ENCODE measurements at regions not wholly inside any gene's neighbourhood (a gene's known extent, or its start where the extent isn't known, plus 50 kb on each side); places are given as distances from the start of the nearest gene placed in this dataset.
A peak's percentile ranks its signal among the peaks of the same experiment; 100 is the strongest.

DNA sequence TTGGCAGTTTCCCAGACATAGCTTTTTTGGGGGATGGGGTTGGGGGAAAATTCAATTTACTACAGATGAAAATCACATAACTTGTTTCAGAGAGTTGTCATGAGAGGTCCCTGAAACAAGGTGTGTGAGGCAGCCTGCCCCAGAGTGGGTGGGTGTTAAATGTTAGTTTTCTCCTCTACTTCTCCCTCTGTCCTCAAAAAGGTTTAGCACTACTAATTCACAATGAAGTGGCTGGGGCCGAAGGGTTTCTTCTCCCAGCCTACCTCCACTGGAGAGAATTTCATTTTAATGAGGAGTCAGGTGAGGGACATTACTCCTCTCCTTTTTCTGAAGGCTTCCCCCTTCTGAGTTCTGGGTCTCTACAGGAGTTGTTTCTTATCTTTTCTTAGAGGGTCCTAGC lies 103.3 kb downstream of the C1orf94 start:
- TF ChIP-seq, protein P1, sequence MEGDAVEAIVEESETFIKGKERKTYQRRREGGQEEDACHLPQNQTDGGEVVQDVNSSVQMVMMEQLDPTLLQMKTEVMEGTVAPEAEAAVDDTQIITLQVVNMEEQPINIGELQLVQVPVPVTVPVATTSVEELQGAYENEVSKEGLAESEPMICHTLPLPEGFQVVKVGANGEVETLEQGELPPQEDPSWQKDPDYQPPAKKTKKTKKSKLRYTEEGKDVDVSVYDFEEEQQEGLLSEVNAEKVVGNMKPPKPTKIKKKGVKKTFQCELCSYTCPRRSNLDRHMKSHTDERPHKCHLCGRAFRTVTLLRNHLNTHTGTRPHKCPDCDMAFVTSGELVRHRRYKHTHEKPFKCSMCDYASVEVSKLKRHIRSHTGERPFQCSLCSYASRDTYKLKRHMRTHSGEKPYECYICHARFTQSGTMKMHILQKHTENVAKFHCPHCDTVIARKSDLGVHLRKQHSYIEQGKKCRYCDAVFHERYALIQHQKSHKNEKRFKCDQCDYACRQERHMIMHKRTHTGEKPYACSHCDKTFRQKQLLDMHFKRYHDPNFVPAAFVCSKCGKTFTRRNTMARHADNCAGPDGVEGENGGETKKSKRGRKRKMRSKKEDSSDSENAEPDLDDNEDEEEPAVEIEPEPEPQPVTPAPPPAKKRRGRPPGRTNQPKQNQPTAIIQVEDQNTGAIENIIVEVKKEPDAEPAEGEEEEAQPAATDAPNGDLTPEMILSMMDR (IDR thresholded peaks at IDR 0.05; ENCODE audit: insufficient read depth, low read length, poor library complexity, severe bottlenecking), result no peak
- Histone ChIP-seq H3K27me3 (replicated peaks; ENCODE audit: control insufficient read depth, insufficient read depth, low read length) (no peaks in the 10 kb centered on the region), H3K4me3 (replicated peaks; ENCODE audit: low read depth, low read length) (no peak overlapping the region), H3K36me3 (ENCODE audit: control insufficient read depth, insufficient read depth, low read length) (no peaks in the 10 kb centered on the region)
- DNase-seq (ENCODE audit: extremely low read depth, insufficient read length), result no peak

- Histone ChIP-seq H3K27me3 (replicated peaks; ENCODE audit: control insufficient read depth, insufficient read depth, low read length) (no peaks in the 10 kb centered on the region), H3K4me3 (replicated peaks; ENCODE audit: low read depth, low read length) (no peak overlapping the region), H3K36me3 (ENCODE audit: control insufficient read depth, insufficient read depth, low read length) (no peaks in the 10 kb centered on the region)
- no peak for DNase-seq (ENCODE audit: extremely low read depth, insufficient read length)
- TF ChIP-seq, protein P1 (IDR thresholded peaks at IDR 0.05; ENCODE audit: insufficient read depth, low read length, poor library complexity, severe bottlenecking), result no peak
Observed at GRCh38 chr1:34280509-34280908, 103.8 kb downstream of the C1orf94 start.

- Histone ChIP-seq H3K27me3 (replicated peaks; ENCODE audit: control insufficient read depth, insufficient read depth, low read length) (no peaks in the 10 kb centered on the region), H3K36me3 (ENCODE audit: control insufficient read depth, insufficient read depth, low read length) (no peaks in the 10 kb centered on the region), H3K4me3 (replicated peaks; ENCODE audit: low read depth, low read length) (no peak overlapping the region)
- no peak for DNase-seq (ENCODE audit: extremely low read depth, insufficient read length)
- TF ChIP-seq, protein P1 (IDR thresholded peaks at IDR 0.05; ENCODE audit: insufficient read depth, low read length, poor library complexity, severe bottlenecking), result no peak
Observed at GRCh38 chr1:34283142-34283541, 106.4 kb downstream of the C1orf94 start.

DNA sequence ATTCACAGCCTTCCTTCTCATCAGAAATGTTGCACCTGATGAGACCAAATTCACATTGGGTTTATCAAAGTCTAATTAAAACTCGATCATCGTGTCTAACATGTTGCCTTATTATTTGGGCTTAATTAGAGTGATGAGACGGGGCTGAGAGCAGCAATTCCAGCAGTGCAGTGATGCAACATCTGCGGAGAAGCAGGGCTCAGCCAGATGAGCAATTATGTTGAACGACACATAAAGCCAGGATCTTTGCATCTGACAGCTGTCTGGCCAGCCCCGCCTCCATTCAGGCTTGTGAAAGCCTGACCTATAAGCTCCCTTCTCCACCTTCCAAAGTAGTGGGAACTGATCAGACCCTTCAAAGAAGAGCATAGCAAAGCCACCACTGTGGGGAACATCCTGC lies 109.8 kb downstream of the C1orf94 start:
- TF ChIP-seq, protein P1 (IDR thresholded peaks at IDR 0.05; ENCODE audit: insufficient read depth, low read length, poor library complexity, severe bottlenecking), result no peak
- no peak overlapping the region for H3K4me3 ChIP-seq (replicated peaks; ENCODE audit: low read depth, low read length)
- no peaks in the 10 kb centered on the region; the same call in 1 of the 2 replicates for H3K27me3 ChIP-seq (replicated peaks; ENCODE audit: control insufficient read depth, insufficient read depth, low read length)
- no peak for DNase-seq (ENCODE audit: extremely low read depth, insufficient read length)
- H3K36me3 ChIP-seq (ENCODE audit: control insufficient read depth, insufficient read depth, low read length), result no peaks in the 10 kb centered on the region

DNA sequence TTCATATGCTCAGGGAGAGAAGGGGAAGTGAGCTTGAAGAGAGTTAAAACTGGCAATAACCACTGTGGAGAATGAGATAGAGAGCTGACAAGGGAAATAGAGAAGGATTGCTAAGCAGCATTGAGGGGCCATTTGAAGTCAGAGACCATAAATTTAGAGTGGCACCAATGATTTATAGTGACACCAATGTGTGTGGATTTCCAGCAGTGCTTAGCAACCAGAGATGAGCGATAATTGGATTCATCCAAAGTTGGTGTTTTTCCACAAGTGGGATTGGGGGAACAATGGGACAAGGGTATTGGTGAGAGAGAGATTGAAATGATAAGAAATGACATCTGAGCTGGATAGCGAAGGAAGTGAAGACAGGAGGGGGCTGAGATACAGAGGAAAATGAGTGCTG lies 114.1 kb downstream of the C1orf94 start:
- Histone ChIP-seq H3K36me3 (ENCODE audit: control insufficient read depth, insufficient read depth, low read length) (no peaks in the 10 kb centered on the region), H3K27me3 (replicated peaks; ENCODE audit: control insufficient read depth, insufficient read depth, low read length) (no peaks in the 10 kb centered on the region; the same call in 1 of the 2 replicates), H3K4me3 (replicated peaks; ENCODE audit: low read depth, low read length) (no peak overlapping the region)
- no peak for DNase-seq (ENCODE audit: extremely low read depth, insufficient read length)
- TF ChIP-seq, protein P1 (IDR thresholded peaks at IDR 0.05; ENCODE audit: insufficient read depth, low read length, poor library complexity, severe bottlenecking), result no peak

DNA sequence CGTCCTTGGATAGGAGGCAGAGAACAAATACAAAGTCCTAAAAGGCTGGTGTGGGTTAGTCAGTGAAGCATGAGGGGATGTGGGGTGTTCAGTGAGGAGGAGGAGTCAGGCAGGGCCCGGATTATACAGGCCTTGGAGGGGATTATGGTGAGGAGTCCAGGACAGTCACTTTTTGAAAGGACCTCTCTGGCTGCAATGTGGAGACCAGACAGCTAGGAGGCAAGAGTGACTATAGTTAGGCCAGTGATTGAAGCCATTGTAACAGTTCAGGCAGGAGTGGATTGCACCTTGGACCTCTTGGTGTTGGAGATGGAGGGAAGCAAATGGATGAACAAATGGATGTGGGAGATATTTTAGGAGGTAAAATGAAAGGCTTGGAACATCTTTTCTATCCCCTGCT lies 115.8 kb downstream of the C1orf94 start:
- Histone ChIP-seq H3K27me3 (replicated peaks; ENCODE audit: control insufficient read depth, insufficient read depth, low read length) (no peaks in the 10 kb centered on the region; the same call in 1 of the 2 replicates), H3K36me3 (ENCODE audit: control insufficient read depth, insufficient read depth, low read length) (no peaks in the 10 kb centered on the region), H3K4me3 (replicated peaks; ENCODE audit: low read depth, low read length) (no peak overlapping the region)
- TF ChIP-seq, protein P1 (IDR thresholded peaks at IDR 0.05; ENCODE audit: insufficient read depth, low read length, poor library complexity, severe bottlenecking), result peak; percentile 26
- no peak for DNase-seq (ENCODE audit: extremely low read depth, insufficient read length)

Data from GM06990 (cell line).